OCI-LY1 (cell line): ENCODE measurements at regions not wholly inside any gene's neighbourhood (a gene's known extent, or its start where the extent isn't known, plus 50 kb on each side); places are given as distances from the start of the nearest gene placed in this dataset.
"Not testable (repeated sequence)": the region's sequence is repeated elsewhere in the genome, so short reads cannot be mapped to it uniquely, and the experiment has no call there.

ENCODE experiments used
- CTCF ChIP-seq: fragments of 200-600 bp; sonication (generic), shearing (Covaris generic); IDR thresholded peaks from 2 replicates; pipeline ENCODE4 v1.5.1; 2017; ENCODE audit warnings: mild to moderate bottlenecking, antibody characterized with exemption, low read length, moderate library complexity, mixed read lengths
- EZH2 ChIP-seq: fragments of 200-600 bp; sonication (generic), shearing (Covaris generic); IDR thresholded peaks from 2 replicates; pipeline ENCODE4 v1.8.0; 2017; ENCODE audit warnings: borderline replicate concordance, mixed run types, mild to moderate bottlenecking, antibody characterized with exemption, low read length, moderate library complexity, mixed read lengths

GRCh38 chr4:12333083-12333482 is 904.4 kb upstream of the HS3ST1 start:
- TF ChIP-seq CTCF, EZH2: not testable (repeated sequence)
